HFF-Myc (cell line): ENCODE measurements at regions not wholly inside any gene's neighbourhood (a gene's known extent, or its start where the extent isn't known, plus 50 kb on each side); places are given as distances from the start of the nearest gene placed in this dataset.
"Not testable (repeated sequence)": the region's sequence is repeated elsewhere in the genome, so short reads cannot be mapped to it uniquely, and the experiment has no call there.

Source experiments
- DNase-seq: peaks from one replicate; pipeline ENCODE4 v3.0.0-alpha.2; 2011; ENCODE audit warnings: low read depth; ENCODE audit errors: extremely low read depth
- H3K4me3 ChIP-seq: replicated peaks from 2 replicates; pipeline ENCODE4 v1.5.1; 2011; ENCODE audit warnings: low read depth, mild to moderate bottlenecking, control low read depth, low read length
- CTCF ChIP-seq: IDR thresholded peaks from 2 replicates; pipeline ENCODE4 v1.5.1; 2012; ENCODE audit warnings: mild to moderate bottlenecking, low read depth, low read length, control low read depth; ENCODE audit errors: missing control alignments

GRCh38 chr14:39547845-39548244, 115.6 kb upstream of the FBXO33 start:
- no peak for TF ChIP-seq CTCF
- H3K4me3 ChIP-seq: no peak overlapping the region
- no peak for DNase-seq

- H3K4me3 ChIP-seq: no peak overlapping the region
- no peak for TF ChIP-seq CTCF
- no peak for DNase-seq
Measured at GRCh38 chr14:39505812-39506211, 73.6 kb upstream of the FBXO33 start.

- H3K4me3 ChIP-seq: no peak overlapping the region
- DNase-seq: no peak
- TF ChIP-seq CTCF: no peak
Measured at GRCh38 chr14:39500253-39500652, 68.0 kb upstream of the FBXO33 start.

GRCh38 chr14:39499514-39499913, 67.3 kb upstream of the FBXO33 start:
- no peak for TF ChIP-seq CTCF
- H3K4me3 ChIP-seq: no peak overlapping the region
- no peak for DNase-seq

GRCh38 chr14:39497677-39498076, 65.4 kb upstream of the FBXO33 start:
- not testable (repeated sequence) for H3K4me3 ChIP-seq, DNase-seq

GRCh38 chr14:39492267-39492666, 60.0 kb upstream of the FBXO33 start:
- TF ChIP-seq CTCF: no peak
- DNase-seq: no peak
- no peak overlapping the region for H3K4me3 ChIP-seq

- DNase-seq: no peak
- no peak for TF ChIP-seq CTCF
- no peak overlapping the region for H3K4me3 ChIP-seq
Measured at GRCh38 chr14:39491134-39491571, 58.9 kb upstream of the FBXO33 start.
